Trophoblast cell (in vitro differentiated cells and primary cell): ENCODE measurements at regions not wholly inside any gene's neighbourhood (a gene's known extent, or its start where the extent isn't known, plus 50 kb on each side); places are given as distances from the start of the nearest gene placed in this dataset.

Experiments used
- DNase-seq, 2 donors: peaks; one replicate each; pipeline ENCODE4 v3.0.0-alpha.2; 2016
- H2AFZ ChIP-seq: 2 replicates; pipeline ENCODE4 v1.6.1; 2013; ENCODE audit warnings: low read length, moderate library complexity, mild to moderate bottlenecking; ENCODE audit not compliant: insufficient read depth, poor library complexity
- H2AK5ac ChIP-seq: 2 replicates; pipeline ENCODE4 v1.6.1; 2013; ENCODE audit warnings: mild to moderate bottlenecking, low read length
- H2BK120ac ChIP-seq: 2 replicates; pipeline ENCODE4 v1.6.1; 2013; ENCODE audit warnings: low read length, mild to moderate bottlenecking, moderate library complexity; ENCODE audit not compliant: insufficient read depth, poor library complexity
- H2BK12ac ChIP-seq: 2 replicates; pipeline ENCODE4 v1.6.1; 2013; ENCODE audit warnings: mild to moderate bottlenecking, low read length, moderate library complexity
- H2BK5ac ChIP-seq: 2 replicates; pipeline ENCODE4 v1.6.1; 2013; ENCODE audit warnings: low read length, low read depth, moderate library complexity, mild to moderate bottlenecking; ENCODE audit not compliant: poor library complexity
- H3K14ac ChIP-seq: 2 replicates; pipeline ENCODE4 v1.6.1; 2013; ENCODE audit warnings: mild to moderate bottlenecking, low read length
- H3K18ac ChIP-seq: 2 replicates; pipeline ENCODE4 v1.6.1; 2013; ENCODE audit warnings: mild to moderate bottlenecking, low read length
- H3K23ac ChIP-seq: 2 replicates; pipeline ENCODE4 v1.6.1; 2013; ENCODE audit warnings: low read length
- H3K27ac ChIP-seq: 2 replicates; pipeline ENCODE4 v1.5.1; 2013; ENCODE audit warnings: low read depth, mild to moderate bottlenecking, inconsistent platforms, low read length, moderate library complexity
- H3K27me3 ChIP-seq: 2 replicates; pipeline ENCODE4 v1.6.1; 2013; ENCODE audit warnings: inconsistent platforms, mild to moderate bottlenecking, low read length, moderate library complexity; ENCODE audit not compliant: insufficient read depth
- H3K36me3 ChIP-seq, 2 experiments: 1 replicate in 1 of 2; 2 replicates in 1 of 2; pipeline ENCODE4 v1.6.1; 2013; ENCODE audit warnings: low read length in 2 of 2, mild to moderate bottlenecking in 2 of 2, moderate library complexity in 1 of 2; ENCODE audit not compliant: insufficient read depth in 2 of 2, control insufficient read depth in 1 of 2
- H3K4ac ChIP-seq: 2 replicates; pipeline ENCODE4 v1.6.1; 2013; ENCODE audit warnings: low read depth, mild to moderate bottlenecking, low read length, moderate library complexity
- H3K4me1 ChIP-seq, 2 experiments: 1 replicate in 1 of 2; 2 replicates in 1 of 2; pipeline ENCODE4 v1.6.1; 2013; ENCODE audit warnings: low read length in 2 of 2, mild to moderate bottlenecking in 2 of 2, moderate library complexity in 1 of 2; ENCODE audit not compliant: insufficient read depth in 2 of 2, control insufficient read depth in 1 of 2
- H3K4me2 ChIP-seq: 2 replicates; pipeline ENCODE4 v1.6.1; 2013; ENCODE audit warnings: inconsistent platforms, mild to moderate bottlenecking, low read length, moderate library complexity
- H3K4me3 ChIP-seq: 2 replicates; pipeline ENCODE4 v1.5.1; 2013; ENCODE audit warnings: mild to moderate bottlenecking, low read depth, low read length, inconsistent platforms
- H3K79me1 ChIP-seq: one replicate; pipeline ENCODE4 v1.6.1; 2013; ENCODE audit warnings: low read length
- H3K79me2 ChIP-seq: 2 replicates; pipeline ENCODE4 v1.6.1; 2013; ENCODE audit warnings: low read length, mild to moderate bottlenecking; ENCODE audit not compliant: control insufficient read depth, insufficient read depth, poor library complexity
- H3K9ac ChIP-seq: 2 replicates; pipeline ENCODE4 v1.6.1; 2013; ENCODE audit warnings: mild to moderate bottlenecking, low read length
- H3K9me3 ChIP-seq: 2 replicates; pipeline ENCODE4 v1.6.1; 2013; ENCODE audit warnings: low read depth, mild to moderate bottlenecking, control low read depth, inconsistent platforms, low read length; ENCODE audit not compliant: insufficient read depth
- H4K12ac ChIP-seq: 2 replicates; pipeline ENCODE4 v1.6.1; 2013; ENCODE audit warnings: low read depth, mild to moderate bottlenecking, low read length, moderate library complexity
- H4K8ac ChIP-seq: 2 replicates; pipeline ENCODE4 v1.6.1; 2013; ENCODE audit warnings: low read depth, mild to moderate bottlenecking, low read length, moderate library complexity
- H4K91ac ChIP-seq: one replicate; pipeline ENCODE4 v1.6.1; 2013; ENCODE audit warnings: low read depth, mild to moderate bottlenecking, low read length, moderate library complexity
- WGBS: extraction: QIAGEN DNeasy Blood & Tissue Kit; methylation state at CpG from one replicate; pipeline ENCODE4 v1.1.7; 2013; ENCODE audit warnings: missing lambda C conversion rate; ENCODE audit not compliant: insufficient read length, insufficient coverage; ENCODE audit errors: extremely low coverage; 5-methylcytosine and 5-hydroxymethylcytosine counted together

GRCh38 chr5:4255441-4255840 is 659.8 kb downstream of the IRX1 start:
- H2AFZ ChIP-seq = no peak overlapping the region
- H3K9ac ChIP-seq = no peak overlapping the region
- no peaks in the 10 kb centered on the region for H3K36me3 ChIP-seq
- peak; percentile 33 to 58 for DNase-seq
- no CpG with 5 or more reads among the region's 4 CpGs for WGBS
- no peak overlapping the region for H3K14ac ChIP-seq
- no peak overlapping the region for H3K23ac ChIP-seq
- no peaks in the 10 kb centered on the region for H3K79me1 ChIP-seq
- H4K91ac ChIP-seq = no peak overlapping the region
- H3K79me2 ChIP-seq = no peaks in the 10 kb centered on the region
- no peak overlapping the region for H3K4ac ChIP-seq
- H2BK120ac ChIP-seq = no peak overlapping the region
- H2BK5ac ChIP-seq = no peak overlapping the region
- H3K27me3 ChIP-seq = no peaks in the 10 kb centered on the region
- no peak overlapping the region for H3K27ac ChIP-seq
- no peak overlapping the region for H2AK5ac ChIP-seq
- H2BK12ac ChIP-seq = no peak overlapping the region
- H3K9me3 ChIP-seq = peaks cover 2% of the 10 kb centered on the region
- H3K4me1 ChIP-seq = no peaks in the 10 kb centered on the region
- no peak overlapping the region for H3K4me3 ChIP-seq
- H4K8ac ChIP-seq = no peak overlapping the region
- no peak overlapping the region for H3K4me2 ChIP-seq
- H3K18ac ChIP-seq = no peak overlapping the region
- no peak overlapping the region for H4K12ac ChIP-seq

GRCh38 chr5:4258170-4258569 is 662.5 kb downstream of the IRX1 start:
- WGBS = no CpG with 5 or more reads among the region's 4 CpGs
- Histone ChIP-seq H2AK5ac (no peak overlapping the region), H3K79me2 (no peaks in the 10 kb centered on the region), H4K91ac (no peak overlapping the region), H3K23ac (no peak overlapping the region), H4K12ac (no peak overlapping the region), H3K14ac (no peak overlapping the region), H3K27me3 (no peaks in the 10 kb centered on the region), H3K18ac (no peak overlapping the region), H3K9ac (no peak overlapping the region), H3K27ac (no peak overlapping the region), H3K4me1 (no peaks in the 10 kb centered on the region), H3K36me3 (no peaks in the 10 kb centered on the region), H3K9me3 (no peaks in the 10 kb centered on the region), H2BK12ac (no peak overlapping the region), H2AFZ (no peak overlapping the region), H3K4ac (no peak overlapping the region), H3K4me2 (no peak overlapping the region), H3K4me3 (no peak overlapping the region), H2BK5ac (no peak overlapping the region), H4K8ac (no peak overlapping the region), H2BK120ac (no peak overlapping the region), H3K79me1 (no peaks in the 10 kb centered on the region)
- DNase-seq = peak; percentile 83 to 86

- no peak overlapping the region for H2BK12ac ChIP-seq
- H3K79me1 ChIP-seq = no peaks in the 10 kb centered on the region
- no peaks in the 10 kb centered on the region for H3K79me2 ChIP-seq
- H3K9ac ChIP-seq = no peak overlapping the region
- H3K18ac ChIP-seq = no peak overlapping the region
- H3K14ac ChIP-seq = no peak overlapping the region
- no peak overlapping the region for H2AK5ac ChIP-seq
- H3K4me3 ChIP-seq = no peak overlapping the region
- no peak overlapping the region for H3K23ac ChIP-seq
- WGBS = no CpG with 5 or more reads among the region's 2 CpGs
- H4K12ac ChIP-seq = no peak overlapping the region
- no peak overlapping the region for H2AFZ ChIP-seq
- H3K4me2 ChIP-seq = no peak overlapping the region
- no peak overlapping the region for H2BK120ac ChIP-seq
- no peak overlapping the region for H3K4ac ChIP-seq
- H2BK5ac ChIP-seq = no peak overlapping the region
- no peak overlapping the region for H4K8ac ChIP-seq
- no peaks in the 10 kb centered on the region for H3K9me3 ChIP-seq
- no peaks in the 10 kb centered on the region for H3K27me3 ChIP-seq
- no peak overlapping the region for H3K27ac ChIP-seq
- no peaks in the 10 kb centered on the region for H3K4me1 ChIP-seq
- no peaks in the 10 kb centered on the region for H3K36me3 ChIP-seq
- no peak for DNase-seq
- H4K91ac ChIP-seq = no peak overlapping the region
These were observed 675.6 kb downstream of the IRX1 start for GRCh38 chr5:4271193-4271592.

- Histone ChIP-seq H3K4me2 (no peak overlapping the region), H2AK5ac (no peak overlapping the region), H2BK120ac (no peak overlapping the region), H4K91ac (no peak overlapping the region), H3K79me2 (no peaks in the 10 kb centered on the region), H3K27ac (no peak overlapping the region), H3K79me1 (no peaks in the 10 kb centered on the region), H3K27me3 (no peaks in the 10 kb centered on the region), H4K8ac (no peak overlapping the region), H3K9me3 (no peaks in the 10 kb centered on the region), H3K9ac (no peak overlapping the region), H2AFZ (no peak overlapping the region), H2BK12ac (no peak overlapping the region), H3K36me3 (no peaks in the 10 kb centered on the region), H4K12ac (no peak overlapping the region), H3K4me1 (no peaks in the 10 kb centered on the region), H3K23ac (no peak overlapping the region), H3K18ac (no peak overlapping the region), H3K4ac (no peak overlapping the region), H3K4me3 (no peak overlapping the region), H3K14ac (no peak overlapping the region), H2BK5ac (no peak overlapping the region)
- DNase-seq = no peak
- whole genome bisulfite sequencing = no CpG with 5 or more reads among the region's 8 CpGs
These were observed 679.6 kb downstream of the IRX1 start for GRCh38 chr5:4275232-4275631.
